ENCODE measurements at regions not wholly inside any gene's neighbourhood (a gene's known extent, or its start where the extent isn't known, plus 50 kb on each side); places are given as distances from the start of the nearest gene placed in this dataset.

- TF ChIP-seq, protein P1, sequence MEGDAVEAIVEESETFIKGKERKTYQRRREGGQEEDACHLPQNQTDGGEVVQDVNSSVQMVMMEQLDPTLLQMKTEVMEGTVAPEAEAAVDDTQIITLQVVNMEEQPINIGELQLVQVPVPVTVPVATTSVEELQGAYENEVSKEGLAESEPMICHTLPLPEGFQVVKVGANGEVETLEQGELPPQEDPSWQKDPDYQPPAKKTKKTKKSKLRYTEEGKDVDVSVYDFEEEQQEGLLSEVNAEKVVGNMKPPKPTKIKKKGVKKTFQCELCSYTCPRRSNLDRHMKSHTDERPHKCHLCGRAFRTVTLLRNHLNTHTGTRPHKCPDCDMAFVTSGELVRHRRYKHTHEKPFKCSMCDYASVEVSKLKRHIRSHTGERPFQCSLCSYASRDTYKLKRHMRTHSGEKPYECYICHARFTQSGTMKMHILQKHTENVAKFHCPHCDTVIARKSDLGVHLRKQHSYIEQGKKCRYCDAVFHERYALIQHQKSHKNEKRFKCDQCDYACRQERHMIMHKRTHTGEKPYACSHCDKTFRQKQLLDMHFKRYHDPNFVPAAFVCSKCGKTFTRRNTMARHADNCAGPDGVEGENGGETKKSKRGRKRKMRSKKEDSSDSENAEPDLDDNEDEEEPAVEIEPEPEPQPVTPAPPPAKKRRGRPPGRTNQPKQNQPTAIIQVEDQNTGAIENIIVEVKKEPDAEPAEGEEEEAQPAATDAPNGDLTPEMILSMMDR (IDR thresholded peaks at IDR 0.05; ENCODE audit: poor library complexity) = no peak
- TF ChIP-seq EZH2 (IDR thresholded peaks at IDR 0.05; ENCODE audit: borderline replicate concordance) = no peak
- no peak for TF ChIP-seq EZH2phosphoT487 (IDR thresholded peaks at IDR 0.05; ENCODE audit: low read depth, severe bottlenecking, unreplicated experiment)
These were observed 814.2 kb downstream of the PDHA2 start for GRCh38 chr4:96654045-96654444.
